Ishikawa (cell line): ENCODE measurements at regions not wholly inside any gene's neighbourhood (a gene's known extent, or its start where the extent isn't known, plus 50 kb on each side); places are given as distances from the start of the nearest gene placed in this dataset.

ENCODE experiments used
- CEBPB ChIP-seq: IDR thresholded peaks from 2 replicates; pipeline ENCODE4 v1.6.1; 2012
- CREB1 ChIP-seq: IDR thresholded peaks from 2 replicates; pipeline ENCODE4 v1.6.1; 2012; ENCODE audit warnings: low read depth
- EGR1 ChIP-seq: IDR thresholded peaks from 2 replicates; pipeline ENCODE4 v1.6.1; 2012
- EP300 ChIP-seq: IDR thresholded peaks from 2 replicates; pipeline ENCODE4 v1.6.1; 2012; ENCODE audit warnings: borderline replicate concordance
- FOXM1 ChIP-seq: IDR thresholded peaks from 2 replicates; pipeline ENCODE4 v1.6.1; 2012; ENCODE audit warnings: low read depth, borderline replicate concordance
- MAX ChIP-seq: IDR thresholded peaks from 2 replicates; pipeline ENCODE4 v1.6.1; 2012
- NFIC ChIP-seq: IDR thresholded peaks from 2 replicates; pipeline ENCODE4 v1.6.1; 2012
- RAD21 ChIP-seq: IDR thresholded peaks from 2 replicates; pipeline ENCODE4 v1.6.1; 2012; ENCODE audit warnings: low read depth
- TAF1 ChIP-seq: IDR thresholded peaks from 2 replicates; pipeline ENCODE4 v1.6.1; 2012; ENCODE audit warnings: low read depth, mild to moderate bottlenecking
- TCF12 ChIP-seq: IDR thresholded peaks from 2 replicates; pipeline ENCODE4 v1.6.1; 2012; ENCODE audit warnings: low read depth
- TEAD4 ChIP-seq: IDR thresholded peaks from 2 replicates; pipeline ENCODE4 v1.6.1; 2012
- YY1 ChIP-seq: IDR thresholded peaks from 2 replicates; pipeline ENCODE4 v1.6.1; 2012; ENCODE audit warnings: low read depth
- ZBTB7A ChIP-seq: IDR thresholded peaks from 2 replicates; pipeline ENCODE4 v1.6.1; 2012; ENCODE audit warnings: low read depth
- TF ChIP-seq, protein P1 (sequence below): IDR thresholded peaks from 2 replicates; pipeline ENCODE4 v1.6.1; 2012; ENCODE audit warnings: low read depth, mild to moderate bottlenecking
- TF ChIP-seq, protein P2 (sequence below): IDR thresholded peaks from 2 replicates; pipeline ENCODE4 v1.6.1; 2012

- no peak for TF ChIP-seq FOXM1
- no peak for TF ChIP-seq CREB1
- no peak for TF ChIP-seq CEBPB
- TF ChIP-seq TEAD4, result no peak
- no peak for TF ChIP-seq MAX
- no peak for TF ChIP-seq RAD21
- no peak for TF ChIP-seq NFIC
- TF ChIP-seq EP300, result no peak
- no peak for TF ChIP-seq TAF1
- no peak for TF ChIP-seq YY1
- TF ChIP-seq, protein P1, sequence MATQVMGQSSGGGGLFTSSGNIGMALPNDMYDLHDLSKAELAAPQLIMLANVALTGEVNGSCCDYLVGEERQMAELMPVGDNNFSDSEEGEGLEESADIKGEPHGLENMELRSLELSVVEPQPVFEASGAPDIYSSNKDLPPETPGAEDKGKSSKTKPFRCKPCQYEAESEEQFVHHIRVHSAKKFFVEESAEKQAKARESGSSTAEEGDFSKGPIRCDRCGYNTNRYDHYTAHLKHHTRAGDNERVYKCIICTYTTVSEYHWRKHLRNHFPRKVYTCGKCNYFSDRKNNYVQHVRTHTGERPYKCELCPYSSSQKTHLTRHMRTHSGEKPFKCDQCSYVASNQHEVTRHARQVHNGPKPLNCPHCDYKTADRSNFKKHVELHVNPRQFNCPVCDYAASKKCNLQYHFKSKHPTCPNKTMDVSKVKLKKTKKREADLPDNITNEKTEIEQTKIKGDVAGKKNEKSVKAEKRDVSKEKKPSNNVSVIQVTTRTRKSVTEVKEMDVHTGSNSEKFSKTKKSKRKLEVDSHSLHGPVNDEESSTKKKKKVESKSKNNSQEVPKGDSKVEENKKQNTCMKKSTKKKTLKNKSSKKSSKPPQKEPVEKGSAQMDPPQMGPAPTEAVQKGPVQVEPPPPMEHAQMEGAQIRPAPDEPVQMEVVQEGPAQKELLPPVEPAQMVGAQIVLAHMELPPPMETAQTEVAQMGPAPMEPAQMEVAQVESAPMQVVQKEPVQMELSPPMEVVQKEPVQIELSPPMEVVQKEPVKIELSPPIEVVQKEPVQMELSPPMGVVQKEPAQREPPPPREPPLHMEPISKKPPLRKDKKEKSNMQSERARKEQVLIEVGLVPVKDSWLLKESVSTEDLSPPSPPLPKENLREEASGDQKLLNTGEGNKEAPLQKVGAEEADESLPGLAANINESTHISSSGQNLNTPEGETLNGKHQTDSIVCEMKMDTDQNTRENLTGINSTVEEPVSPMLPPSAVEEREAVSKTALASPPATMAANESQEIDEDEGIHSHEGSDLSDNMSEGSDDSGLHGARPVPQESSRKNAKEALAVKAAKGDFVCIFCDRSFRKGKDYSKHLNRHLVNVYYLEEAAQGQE, result no peak
- TF ChIP-seq TCF12, result no peak
- TF ChIP-seq, protein P2, sequence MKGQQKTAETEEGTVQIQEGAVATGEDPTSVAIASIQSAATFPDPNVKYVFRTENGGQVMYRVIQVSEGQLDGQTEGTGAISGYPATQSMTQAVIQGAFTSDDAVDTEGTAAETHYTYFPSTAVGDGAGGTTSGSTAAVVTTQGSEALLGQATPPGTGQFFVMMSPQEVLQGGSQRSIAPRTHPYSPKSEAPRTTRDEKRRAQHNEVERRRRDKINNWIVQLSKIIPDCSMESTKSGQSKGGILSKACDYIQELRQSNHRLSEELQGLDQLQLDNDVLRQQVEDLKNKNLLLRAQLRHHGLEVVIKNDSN, result no peak
- no peak for TF ChIP-seq ZBTB7A
- TF ChIP-seq EGR1, result no peak
Observed at GRCh38 chr1:195584870-195585624, 1023.2 kb downstream of the KCNT2 start.

GRCh38 chr1:195580988-195581387, 1027.3 kb downstream of the KCNT2 start:
- TF ChIP-seq FOXM1 (no peak), CREB1 (no peak), ZBTB7A (no peak), EP300 (no peak)

DNA sequence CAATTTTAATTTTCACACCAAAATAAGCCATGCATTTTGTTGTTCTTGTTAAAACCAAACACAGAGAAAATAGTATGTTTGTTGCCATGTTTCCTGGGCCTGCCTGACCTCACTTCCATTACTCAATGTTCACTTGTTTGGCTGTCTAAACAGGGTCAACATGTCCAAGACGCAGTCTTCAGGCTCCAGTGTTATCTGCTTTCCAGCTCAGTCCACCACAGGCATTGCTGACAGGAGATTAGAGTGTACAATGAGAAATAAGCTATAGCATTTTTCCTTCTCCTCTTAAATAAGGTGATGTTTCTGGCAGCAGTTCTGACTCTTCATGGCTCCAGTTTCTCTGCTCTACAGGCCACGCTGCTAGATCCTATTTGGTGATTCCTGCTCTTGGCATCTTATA, 1030.5 kb downstream of the KCNT2 start:
- TF ChIP-seq RAD21, result no peak

GRCh38 chr1:195576641-195577040, 1031.6 kb downstream of the KCNT2 start:
- TF ChIP-seq EGR1 (no peak), TCF12 (no peak), CEBPB (no peak), EP300 (no peak), MAX (no peak), TEAD4 (no peak), RAD21 (no peak), FOXM1 (no peak), ZBTB7A (no peak), TAF1 (no peak), YY1 (no peak), NFIC (no peak)
- TF ChIP-seq, protein P1, result no peak
- TF ChIP-seq, protein P2, result no peak

GRCh38 chr1:195574511-195574910, 1033.7 kb downstream of the KCNT2 start:
- TF ChIP-seq YY1, result no peak
- TF ChIP-seq, protein P1, result no peak
- no peak for TF ChIP-seq CEBPB
- no peak for TF ChIP-seq TEAD4
- TF ChIP-seq MAX, result no peak
- TF ChIP-seq ZBTB7A, result no peak
- TF ChIP-seq RAD21, result no peak
- no peak for TF ChIP-seq TAF1
- TF ChIP-seq CREB1, result no peak
- TF ChIP-seq, protein P2, result no peak
- no peak for TF ChIP-seq EGR1
- TF ChIP-seq NFIC, result no peak
- no peak for TF ChIP-seq EP300
- TF ChIP-seq TCF12, result no peak
- TF ChIP-seq FOXM1, result no peak
